ENCODE measurements at regions not wholly inside any gene's neighbourhood (a gene's known extent, or its start where the extent isn't known, plus 50 kb on each side); places are given as distances from the start of the nearest gene placed in this dataset.

DNA sequence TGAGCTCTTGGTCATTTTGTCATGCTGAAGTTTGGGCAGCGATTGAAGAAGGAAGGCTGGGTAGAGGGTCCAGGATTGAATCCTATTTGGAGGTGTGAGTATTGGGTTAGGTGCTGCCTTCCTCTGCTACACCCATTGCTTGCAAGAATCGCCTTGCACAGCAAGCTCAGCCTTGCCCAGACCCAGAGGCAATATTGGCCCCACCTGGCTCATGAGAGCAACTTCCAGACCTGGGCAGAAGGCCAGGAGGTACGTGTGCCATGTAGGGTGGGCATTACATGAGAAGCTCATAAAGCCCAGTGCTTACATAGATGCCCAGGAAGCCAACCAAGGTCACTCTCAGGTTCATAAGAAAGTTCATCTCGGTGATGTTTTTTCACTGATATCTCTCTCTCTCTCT is 718.0 kb downstream of the EFNB2 start:
- 84% methylated on average over 4 of the region's 4 CpGs for WGBS (ENCODE audit: low lambda C conversion rate, missing lambda C conversion rate)
- no peak overlapping the region for H2AFZ ChIP-seq
- no peak overlapping the region for H3K4me2 ChIP-seq
- no peaks in the 10 kb centered on the region for H3K36me3 ChIP-seq (replicated peaks; ENCODE audit: insufficient read depth, low read depth)
- peak overlapping the region; percentile 67 for H3K27ac ChIP-seq
- no peaks in the 10 kb centered on the region for H3K79me2 ChIP-seq
- no peaks in the 10 kb centered on the region for H3K27me3 ChIP-seq
- H3K9me3 ChIP-seq (ENCODE audit: low read depth): no peaks in the 10 kb centered on the region
- H4K20me1 ChIP-seq (ENCODE audit: insufficient read depth, poor library complexity, severe bottlenecking): no peaks in the 10 kb centered on the region
- DNase-seq (ENCODE audit: low spot score): no peak
- no peak overlapping the region for H3K4me3 ChIP-seq
- peaks cover 4% of the 10 kb centered on the region for H3K4me1 ChIP-seq (ENCODE audit: insufficient read depth)
- no peak for TF ChIP-seq EZH2 (IDR thresholded peaks at IDR 0.05; ENCODE audit: borderline replicate concordance)
- no peak for TF ChIP-seq CTCF (IDR thresholded peaks at IDR 0.05; ENCODE audit: poor library complexity)
- no peaks in the 10 kb centered on the region for H3K9me2 ChIP-seq (replicated peaks; ENCODE audit: insufficient read depth)

DNA sequence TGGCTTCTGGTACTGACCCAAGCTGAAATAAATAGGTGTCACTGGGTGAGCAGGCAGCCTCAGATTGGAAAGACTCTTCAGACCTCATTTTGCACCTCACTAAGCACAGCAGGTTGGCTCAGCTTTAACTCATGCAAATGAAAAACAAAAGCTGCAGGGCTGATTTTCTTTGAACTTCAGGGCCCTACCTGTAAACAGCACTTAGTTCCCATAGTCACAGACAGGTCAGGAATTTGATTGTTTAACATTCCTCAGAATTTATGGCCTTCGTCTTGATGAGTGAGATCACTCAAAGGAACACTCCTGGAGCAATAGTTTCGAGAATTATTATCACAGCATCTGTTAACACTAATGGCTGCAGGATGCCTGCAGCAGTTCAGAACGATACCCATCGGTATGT is 718.5 kb downstream of the EFNB2 start:
- Histone ChIP-seq H4K20me1 (ENCODE audit: insufficient read depth, poor library complexity, severe bottlenecking) (no peaks in the 10 kb centered on the region), H3K79me2 (no peaks in the 10 kb centered on the region), H3K9me3 (ENCODE audit: low read depth) (no peaks in the 10 kb centered on the region), H3K27ac (peak overlapping the region; percentile 74), H3K27me3 (no peaks in the 10 kb centered on the region), H3K4me2 (no peak overlapping the region), H3K4me1 (ENCODE audit: insufficient read depth) (peaks cover 4% of the 10 kb centered on the region), H3K9me2 (replicated peaks; ENCODE audit: insufficient read depth) (no peaks in the 10 kb centered on the region), H3K36me3 (replicated peaks; ENCODE audit: insufficient read depth, low read depth) (no peaks in the 10 kb centered on the region), H3K4me3 (no peak overlapping the region), H2AFZ (no peak overlapping the region)
- DNase-seq (ENCODE audit: low spot score): peak; percentile 55
- TF ChIP-seq CTCF (IDR thresholded peaks at IDR 0.05; ENCODE audit: poor library complexity) (no peak), EZH2phosphoT487 (IDR thresholded peaks at IDR 0.05; ENCODE audit: low read depth, severe bottlenecking, unreplicated experiment) (no peak)
- 24% methylated on average over 4 of the region's 4 CpGs for WGBS (ENCODE audit: low lambda C conversion rate, missing lambda C conversion rate)

GRCh38 chr13:105814902-105815250 is 720.6 kb downstream of the EFNB2 start:
- Histone ChIP-seq H3K9me3 (ENCODE audit: low read depth) (no peaks in the 10 kb centered on the region), H3K79me2 (no peaks in the 10 kb centered on the region), H3K27me3 (no peaks in the 10 kb centered on the region), H3K36me3 (replicated peaks; ENCODE audit: insufficient read depth, low read depth) (no peaks in the 10 kb centered on the region), H3K4me2 (no peak overlapping the region), H3K4me3 (no peak overlapping the region), H2AFZ (no peak overlapping the region), H3K4me1 (ENCODE audit: insufficient read depth) (peaks cover 4% of the 10 kb centered on the region), H4K20me1 (ENCODE audit: insufficient read depth, poor library complexity, severe bottlenecking) (no peaks in the 10 kb centered on the region), H3K9me2 (replicated peaks; ENCODE audit: insufficient read depth) (no peaks in the 10 kb centered on the region), H3K27ac (no peak overlapping the region)
- no peak for DNase-seq (ENCODE audit: low spot score)
- 35% methylated on average over 4 of the region's 4 CpGs for WGBS (ENCODE audit: low lambda C conversion rate, missing lambda C conversion rate)
- TF ChIP-seq EZH2 (IDR thresholded peaks at IDR 0.05; ENCODE audit: borderline replicate concordance) (no peak), CTCF (IDR thresholded peaks at IDR 0.05; ENCODE audit: poor library complexity) (no peak), EZH2phosphoT487 (IDR thresholded peaks at IDR 0.05; ENCODE audit: low read depth, severe bottlenecking, unreplicated experiment) (no peak)

DNA sequence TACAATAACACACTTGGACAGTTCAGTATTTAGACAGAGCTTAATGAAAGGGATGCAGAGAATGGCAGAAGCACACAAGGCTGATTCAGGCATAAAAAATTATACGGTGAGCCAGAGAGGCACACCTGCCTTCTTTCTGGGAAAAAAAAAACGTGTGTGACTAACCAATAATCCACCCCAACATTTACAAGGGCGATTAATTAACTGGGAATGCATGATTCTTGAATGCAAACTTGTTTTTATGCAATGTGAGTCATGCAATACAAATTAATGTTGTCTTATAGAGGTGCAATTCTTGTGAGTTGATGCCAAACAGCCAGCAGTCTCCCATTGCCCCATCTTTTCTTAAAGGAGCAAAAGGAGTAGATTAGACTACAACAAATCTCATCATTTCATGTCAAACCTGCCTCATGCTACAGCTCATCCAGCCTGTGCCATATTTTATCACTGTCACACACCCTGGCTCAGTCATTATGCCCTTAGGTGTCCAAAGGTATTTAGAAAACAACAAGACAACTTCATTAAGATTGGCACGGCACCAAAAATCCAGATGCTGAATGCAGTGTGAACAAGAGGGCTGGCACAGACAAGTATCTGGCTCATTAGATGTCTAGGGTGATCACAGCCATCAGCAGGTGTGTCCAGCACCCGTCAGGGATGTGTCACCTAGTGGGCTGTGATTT is 721.1 kb downstream of the EFNB2 start:
- no peak for DNase-seq (ENCODE audit: low spot score)
- no peak overlapping the region for H3K4me2 ChIP-seq
- no peaks in the 10 kb centered on the region for H3K9me2 ChIP-seq (replicated peaks; ENCODE audit: insufficient read depth)
- H4K20me1 ChIP-seq (ENCODE audit: insufficient read depth, poor library complexity, severe bottlenecking): no peaks in the 10 kb centered on the region
- WGBS (ENCODE audit: low lambda C conversion rate, missing lambda C conversion rate): 78% methylated on average over 5 of the region's 5 CpGs
- no peaks in the 10 kb centered on the region for H3K36me3 ChIP-seq (replicated peaks; ENCODE audit: insufficient read depth, low read depth)
- no peaks in the 10 kb centered on the region for H3K9me3 ChIP-seq (ENCODE audit: low read depth)
- TF ChIP-seq EZH2 (IDR thresholded peaks at IDR 0.05; ENCODE audit: borderline replicate concordance) (no peak), EZH2phosphoT487 (IDR thresholded peaks at IDR 0.05; ENCODE audit: low read depth, severe bottlenecking, unreplicated experiment) (no peak), CTCF (IDR thresholded peaks at IDR 0.05; ENCODE audit: poor library complexity) (no peak)
- no peak overlapping the region for H3K27ac ChIP-seq
- peaks cover 4% of the 10 kb centered on the region for H3K4me1 ChIP-seq (ENCODE audit: insufficient read depth)
- H3K27me3 ChIP-seq: no peaks in the 10 kb centered on the region
- no peak overlapping the region for H2AFZ ChIP-seq
- H3K4me3 ChIP-seq: no peak overlapping the region
- H3K79me2 ChIP-seq: no peaks in the 10 kb centered on the region

All from hepatocyte (in vitro differentiated cells).